GM18498 (cell line): ENCODE measurements at regions not wholly inside any gene's neighbourhood (a gene's known extent, or its start where the extent isn't known, plus 50 kb on each side); places are given as distances from the start of the nearest gene placed in this dataset.

ENCODE experiments used
- ATAC-seq: cut with Tn5 transposase; IDR thresholded peaks from one replicate; pipeline ENCODE4 v1.9.1; 2021; ENCODE audit warnings: mild to moderate bottlenecking, moderate library complexity; ENCODE audit not compliant: unreplicated experiment

DNA sequence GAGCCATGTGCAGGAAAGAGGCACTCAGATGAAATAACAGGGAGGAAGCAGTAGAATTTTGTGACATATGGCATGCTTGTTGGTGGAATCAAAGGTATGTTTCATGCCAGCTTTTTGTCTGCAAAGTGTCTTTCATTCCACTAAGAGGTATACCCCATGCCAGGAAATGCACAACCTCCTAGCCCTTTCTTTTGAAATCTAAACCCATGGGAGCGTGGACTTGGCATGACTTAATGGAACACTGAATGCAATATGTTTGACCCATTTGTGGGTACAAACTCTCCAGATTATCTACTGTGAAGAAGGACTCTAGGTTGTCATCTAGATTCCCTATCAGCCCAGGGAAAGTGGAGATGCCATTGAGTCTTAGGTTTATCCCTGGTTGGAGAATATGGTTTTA, 338.3 kb upstream of the TEX13C start:
- no peak for ATAC-seq

- ATAC-seq = no peak
These were observed 335.4 kb upstream of the TEX13C start for GRCh38 chrX:124984140-124984813.

- ATAC-seq = no peak
These were observed 333.4 kb upstream of the TEX13C start for GRCh38 chrX:124986284-124986683.

DNA sequence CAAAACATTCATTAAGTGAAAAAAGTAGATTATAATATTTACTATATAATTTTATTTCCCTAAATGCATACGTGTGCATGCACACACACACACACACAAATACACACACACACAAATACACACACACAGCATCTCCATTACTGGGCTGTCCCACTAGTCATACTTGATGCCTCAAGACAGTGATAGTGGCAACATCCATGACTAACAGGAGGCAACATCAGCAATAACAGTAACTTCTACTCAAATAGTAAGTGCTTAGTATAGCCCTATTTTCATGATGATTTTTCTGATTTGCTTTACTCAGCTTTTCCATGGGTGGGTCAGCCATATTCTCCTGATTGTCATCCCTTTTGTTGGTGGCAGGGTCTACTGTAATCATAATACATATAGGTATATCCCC, 325.9 kb upstream of the TEX13C start:
- ATAC-seq = no peak

DNA sequence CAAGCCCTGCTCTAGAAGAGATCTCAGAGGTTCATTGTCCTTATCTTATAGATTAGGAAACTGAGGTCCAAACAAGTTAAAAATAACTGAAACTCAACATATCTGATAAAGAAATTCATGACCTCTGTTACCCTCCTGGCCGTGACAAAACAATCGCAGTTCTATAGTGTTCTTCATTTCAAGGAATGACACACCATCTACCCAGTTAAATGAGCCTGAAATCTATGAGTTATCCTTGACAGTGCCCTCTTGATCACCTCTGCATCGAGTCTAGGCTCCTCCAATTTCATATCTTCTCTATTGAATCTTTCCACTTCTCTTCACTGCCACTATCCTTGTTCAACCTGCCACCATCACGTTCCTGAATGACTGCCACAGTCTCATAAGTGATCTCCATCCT, 325.3 kb upstream of the TEX13C start:
- ATAC-seq = no peak

GRCh38 chrX:125003746-125004446, 315.8 kb upstream of the TEX13C start:
- ATAC-seq = no peak

DNA sequence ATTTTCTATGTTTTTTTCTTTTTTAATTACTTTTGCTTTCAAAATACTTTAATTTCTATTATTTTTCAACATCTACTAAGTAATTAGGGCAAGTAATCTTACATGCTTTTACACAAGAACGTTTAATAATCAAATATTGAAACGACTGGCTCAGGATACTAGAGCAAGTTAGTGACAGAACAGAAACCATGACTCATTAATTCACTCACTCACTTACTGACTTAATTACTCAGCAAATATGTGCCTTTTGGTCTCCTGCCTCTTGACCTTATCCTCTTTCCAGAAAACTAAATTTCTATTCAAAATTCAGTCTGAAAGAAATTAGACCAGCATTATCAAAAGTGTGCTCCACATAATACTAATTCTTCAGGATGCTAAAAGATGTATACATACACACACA, 314.9 kb upstream of the TEX13C start:
- no peak for ATAC-seq

DNA sequence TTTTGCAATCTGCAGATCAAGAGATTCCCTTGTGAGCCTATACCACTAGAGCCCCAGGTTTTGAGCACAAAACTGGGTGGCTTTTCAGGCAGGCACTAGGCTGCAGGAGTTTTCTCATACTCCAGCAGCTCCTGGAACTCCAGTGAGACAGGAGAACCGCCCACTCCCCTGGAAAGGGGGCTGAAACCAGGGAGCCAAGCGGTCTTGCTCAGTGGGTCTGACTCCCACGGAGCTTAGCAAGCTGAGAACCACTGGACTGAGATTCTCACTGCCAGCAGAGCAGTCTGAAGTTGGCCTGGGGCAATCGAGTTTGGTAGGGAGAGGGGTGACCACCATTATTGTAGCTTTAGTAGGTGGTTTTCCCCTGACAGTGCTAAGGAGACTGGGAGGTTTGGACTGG, 313.8 kb upstream of the TEX13C start:
- no peak for ATAC-seq

DNA sequence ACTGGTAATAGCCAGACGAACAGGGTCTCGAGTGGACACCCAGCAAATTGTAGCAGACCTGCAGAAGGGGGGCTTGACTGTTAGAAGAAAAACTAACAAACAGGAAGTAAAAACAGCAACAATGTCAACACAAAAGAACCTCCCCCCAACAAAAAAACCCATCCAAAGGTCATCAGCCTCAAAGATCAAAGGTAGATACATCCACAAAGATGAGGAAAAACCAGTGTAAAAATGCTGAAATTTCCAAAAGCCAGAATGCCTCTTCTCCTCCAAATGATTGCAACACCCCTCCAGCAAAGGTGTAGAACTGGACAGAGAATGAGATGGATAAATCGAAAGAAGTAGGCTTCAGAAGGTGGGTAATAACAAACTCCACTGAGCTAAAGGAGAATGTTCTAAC, 313.0 kb upstream of the TEX13C start:
- no peak for ATAC-seq

DNA sequence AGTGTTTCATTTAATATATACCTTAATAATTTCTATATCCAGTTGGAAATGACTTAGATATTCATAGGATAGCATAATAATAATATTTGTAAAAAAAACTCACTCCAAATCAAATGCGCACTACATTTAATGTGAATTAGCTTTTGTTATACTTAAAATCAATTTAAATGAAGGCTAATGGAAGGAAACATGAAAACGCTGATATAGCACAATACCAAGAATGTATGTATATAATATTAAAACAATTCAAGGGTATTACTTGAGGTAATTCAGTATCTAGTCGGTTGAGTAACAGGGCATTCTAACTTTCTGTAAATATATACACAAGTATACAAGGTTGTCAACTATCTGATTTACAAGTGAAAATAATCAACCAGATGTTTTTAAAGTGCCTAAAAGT, 307.1 kb upstream of the TEX13C start:
- ATAC-seq = no peak

GRCh38 chrX:125029131-125029530, 290.5 kb upstream of the TEX13C start:
- ATAC-seq = no peak
